ENCODE measurements at regions not wholly inside any gene's neighbourhood (a gene's known extent, or its start where the extent isn't known, plus 50 kb on each side); places are given as distances from the start of the nearest gene placed in this dataset.
"Not testable (repeated sequence)": the region's sequence is repeated elsewhere in the genome, so short reads cannot be mapped to it uniquely, and the experiment has no call there.

- DNase-seq: no peak
- peaks cover 0 to 12% (median 0%) of the 10 kb centered on the region in 7 donors for H3K9me3 Mint-ChIP-seq
- ATAC-seq (ENCODE audit: low read depth in 2 of 2): no peak
- H3K4me1 Mint-ChIP-seq: no peaks in the 10 kb centered on the region
- H3K4me3 Mint-ChIP-seq: no peak overlapping the region
- no peaks in the 10 kb centered on the region for H3K36me3 Mint-ChIP-seq
- H3K27ac Mint-ChIP-seq: no peak overlapping the region
- H3K27me3 Mint-ChIP-seq: no peaks in the 10 kb centered on the region
Measured at GRCh38 chr4:126409746-126410145, 1095.0 kb downstream of the FAT4 start.

- ATAC-seq (ENCODE audit: low read depth in 2 of 2): no peak
- Mint-ChIP-seq H3K36me3 (no peaks in the 10 kb centered on the region), H3K27me3 (no peaks in the 10 kb centered on the region), H3K4me3 (no peak overlapping the region), H3K27ac (no peak overlapping the region), H3K4me1 (no peaks in the 10 kb centered on the region), H3K9me3 (peaks cover 0 to 12% (median under 1%) of the 10 kb centered on the region in 7 donors)
- DNase-seq: no peak
Measured at GRCh38 chr4:126411047-126411446, 1096.3 kb downstream of the FAT4 start.

- DNase-seq; H3K4me3 Mint-ChIP-seq; ATAC-seq (ENCODE audit: low read depth in 2 of 2); H3K36me3 Mint-ChIP-seq; H3K4me1 Mint-ChIP-seq; H3K27me3 Mint-ChIP-seq; H3K27ac Mint-ChIP-seq: not testable (repeated sequence)
- peaks cover 0 to 12% (median 2%) of the 10 kb centered on the region in 7 donors for H3K9me3 Mint-ChIP-seq
Measured at GRCh38 chr4:126412310-126412709, 1097.6 kb downstream of the FAT4 start.

- Mint-ChIP-seq H3K27me3 (no peaks in the 10 kb centered on the region), H3K4me3 (no peak overlapping the region), H3K9me3 (peaks cover 0 to 12% (median 4%) of the 10 kb centered on the region in 7 donors), H3K4me1 (no peaks in the 10 kb centered on the region), H3K36me3 (no peaks in the 10 kb centered on the region), H3K27ac (no peak overlapping the region)
- ATAC-seq (ENCODE audit: low read depth in 2 of 2): no peak
- DNase-seq: no peak
Measured at GRCh38 chr4:126414741-126415140, 1100.0 kb downstream of the FAT4 start.

- ATAC-seq (ENCODE audit: low read depth in 2 of 2) (no peak), DNase-seq (no peak)
- H3K4me1 Mint-ChIP-seq: no peaks in the 10 kb centered on the region
- H3K27me3 Mint-ChIP-seq: no peaks in the 10 kb centered on the region
- no peaks in the 10 kb centered on the region for H3K36me3 Mint-ChIP-seq
- H3K27ac Mint-ChIP-seq: no peak overlapping the region
- peaks cover 3 to 14% (median 10%) of the 10 kb centered on the region in 7 donors for H3K9me3 Mint-ChIP-seq
- no peak overlapping the region for H3K4me3 Mint-ChIP-seq
Measured at GRCh38 chr4:126419266-126419665, 1104.5 kb downstream of the FAT4 start.

- ATAC-seq (ENCODE audit: low read depth in 2 of 2) (no peak), DNase-seq (no peak)
- no peaks in the 10 kb centered on the region for H3K36me3 Mint-ChIP-seq
- no peak overlapping the region for H3K27ac Mint-ChIP-seq
- H3K9me3 Mint-ChIP-seq: peaks cover 0 to 15% (median 4%) of the 10 kb centered on the region in 7 donors
- H3K4me1 Mint-ChIP-seq: no peaks in the 10 kb centered on the region
- H3K27me3 Mint-ChIP-seq: no peaks in the 10 kb centered on the region
- H3K4me3 Mint-ChIP-seq: no peak overlapping the region
Measured at GRCh38 chr4:126427853-126428252, 1113.1 kb downstream of the FAT4 start.

- H3K4me1 Mint-ChIP-seq: no peaks in the 10 kb centered on the region
- H3K4me3 Mint-ChIP-seq: no peak overlapping the region
- DNase-seq (no peak), ATAC-seq (ENCODE audit: low read depth in 2 of 2) (no peak)
- no peaks in the 10 kb centered on the region for H3K36me3 Mint-ChIP-seq
- no peaks in the 10 kb centered on the region for H3K27me3 Mint-ChIP-seq
- no peak overlapping the region for H3K27ac Mint-ChIP-seq
- H3K9me3 Mint-ChIP-seq: peaks cover 0 to 15% (median 2%) of the 10 kb centered on the region in 7 donors
Measured at GRCh38 chr4:126431049-126431448, 1116.3 kb downstream of the FAT4 start.

- H3K9me3 Mint-ChIP-seq: peaks cover 0 to 12% (median 3%) of the 10 kb centered on the region in 7 donors
- H3K36me3 Mint-ChIP-seq: no peaks in the 10 kb centered on the region
- no peak for DNase-seq
- H3K27ac Mint-ChIP-seq: no peak overlapping the region
- ATAC-seq (ENCODE audit: low read depth in 2 of 2): no peak
- H3K4me3 Mint-ChIP-seq: no peak overlapping the region
- no peaks in the 10 kb centered on the region for H3K27me3 Mint-ChIP-seq
- H3K4me1 Mint-ChIP-seq: no peaks in the 10 kb centered on the region
Measured at GRCh38 chr4:126435491-126435890, 1120.7 kb downstream of the FAT4 start.

GRCh38 chr4:126440297-126440696 lies 1125.5 kb downstream of the FAT4 start:
- Mint-ChIP-seq H3K27me3 (no peaks in the 10 kb centered on the region), H3K27ac (no peak overlapping the region), H3K36me3 (no peaks in the 10 kb centered on the region), H3K9me3 (peaks cover 0 to 9% (median 5%) of the 10 kb centered on the region in 7 donors), H3K4me3 (no peak overlapping the region), H3K4me1 (no peaks in the 10 kb centered on the region)
- ATAC-seq (ENCODE audit: low read depth in 2 of 2) (no peak), DNase-seq (no peak)

GRCh38 chr4:126441173-126442035 lies 1126.6 kb downstream of the FAT4 start:
- H3K9me3 Mint-ChIP-seq: peaks cover 0 to 9% (median 5%) of the 10 kb centered on the region in 7 donors
- no peak for ATAC-seq (ENCODE audit: low read depth in 2 of 2)
- DNase-seq: no peak

GRCh38 chr4:126445596-126445995 lies 1130.8 kb downstream of the FAT4 start:
- DNase-seq (no peak), ATAC-seq (ENCODE audit: low read depth in 2 of 2) (no peak)
- H3K36me3 Mint-ChIP-seq: no peaks in the 10 kb centered on the region
- peaks cover 0 to 9% (median 4%) of the 10 kb centered on the region in 7 donors for H3K9me3 Mint-ChIP-seq
- no peaks in the 10 kb centered on the region for H3K27me3 Mint-ChIP-seq
- no peak overlapping the region for H3K27ac Mint-ChIP-seq
- H3K4me1 Mint-ChIP-seq: no peaks in the 10 kb centered on the region
- H3K4me3 Mint-ChIP-seq: no peak overlapping the region

More at GRCh38 chr4:126441173-126442035, 1126.6 kb downstream of the FAT4 start:
- Mint-ChIP-seq H3K4me3 (no peak overlapping the region), H3K4me1 (no peaks in the 10 kb centered on the region), H3K36me3 (no peaks in the 10 kb centered on the region), H3K27me3 (no peaks in the 10 kb centered on the region), H3K27ac (no peak overlapping the region)

GRCh38 chr4:126446917-126447316 lies 1132.2 kb downstream of the FAT4 start:
- H3K4me1 Mint-ChIP-seq: no peaks in the 10 kb centered on the region
- H3K27ac Mint-ChIP-seq: no peak overlapping the region
- no peaks in the 10 kb centered on the region for H3K36me3 Mint-ChIP-seq
- no peak overlapping the region for H3K4me3 Mint-ChIP-seq
- no peak for ATAC-seq (ENCODE audit: low read depth in 2 of 2)
- DNase-seq: no peak
- H3K27me3 Mint-ChIP-seq: no peaks in the 10 kb centered on the region
- peaks cover 0 to 9% (median 5%) of the 10 kb centered on the region in 7 donors for H3K9me3 Mint-ChIP-seq

GRCh38 chr4:126448086-126448845 lies 1133.5 kb downstream of the FAT4 start:
- Mint-ChIP-seq H3K36me3 (no peaks in the 10 kb centered on the region), H3K9me3 (peaks cover 0 to 11% (median 3%) of the 10 kb centered on the region in 7 donors), H3K27ac (no peak overlapping the region), H3K4me1 (no peaks in the 10 kb centered on the region), H3K27me3 (no peaks in the 10 kb centered on the region), H3K4me3 (no peak overlapping the region)
- ATAC-seq (ENCODE audit: low read depth in 2 of 2) (no peak), DNase-seq (no peak)
